Hepatocyte (in vitro differentiated cells): ENCODE measurements at regions not wholly inside any gene's neighbourhood (a gene's known extent, or its start where the extent isn't known, plus 50 kb on each side); places are given as distances from the start of the nearest gene placed in this dataset.

Experiments used
- EZH2 ChIP-seq: fragments of 200-600 bp; sonication (generic); IDR thresholded peaks from 2 replicates; pipeline ENCODE4 v1.6.1; 2016; ENCODE audit warnings: antibody characterized with exemption, mild to moderate bottlenecking, borderline replicate concordance
- EZH2phosphoT487 ChIP-seq: fragments of 200-600 bp; sonication (generic); IDR thresholded peaks from one replicate; pipeline ENCODE4 v1.6.1; 2018; ENCODE audit warnings: antibody characterized with exemption, mild to moderate bottlenecking, low read depth, moderate library complexity; ENCODE audit not compliant: unreplicated experiment, severe bottlenecking
- TF ChIP-seq, protein P1 (sequence below): fragments of 200-600 bp; sonication (generic); IDR thresholded peaks from 2 replicates; pipeline ENCODE4 v1.5.1; 2016; ENCODE audit warnings: antibody characterized with exemption, mild to moderate bottlenecking; ENCODE audit not compliant: poor library complexity

- TF ChIP-seq, protein P1, sequence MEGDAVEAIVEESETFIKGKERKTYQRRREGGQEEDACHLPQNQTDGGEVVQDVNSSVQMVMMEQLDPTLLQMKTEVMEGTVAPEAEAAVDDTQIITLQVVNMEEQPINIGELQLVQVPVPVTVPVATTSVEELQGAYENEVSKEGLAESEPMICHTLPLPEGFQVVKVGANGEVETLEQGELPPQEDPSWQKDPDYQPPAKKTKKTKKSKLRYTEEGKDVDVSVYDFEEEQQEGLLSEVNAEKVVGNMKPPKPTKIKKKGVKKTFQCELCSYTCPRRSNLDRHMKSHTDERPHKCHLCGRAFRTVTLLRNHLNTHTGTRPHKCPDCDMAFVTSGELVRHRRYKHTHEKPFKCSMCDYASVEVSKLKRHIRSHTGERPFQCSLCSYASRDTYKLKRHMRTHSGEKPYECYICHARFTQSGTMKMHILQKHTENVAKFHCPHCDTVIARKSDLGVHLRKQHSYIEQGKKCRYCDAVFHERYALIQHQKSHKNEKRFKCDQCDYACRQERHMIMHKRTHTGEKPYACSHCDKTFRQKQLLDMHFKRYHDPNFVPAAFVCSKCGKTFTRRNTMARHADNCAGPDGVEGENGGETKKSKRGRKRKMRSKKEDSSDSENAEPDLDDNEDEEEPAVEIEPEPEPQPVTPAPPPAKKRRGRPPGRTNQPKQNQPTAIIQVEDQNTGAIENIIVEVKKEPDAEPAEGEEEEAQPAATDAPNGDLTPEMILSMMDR = no peak
- no peak for TF ChIP-seq EZH2
- no peak for TF ChIP-seq EZH2phosphoT487
Observed at GRCh38 chr6:97702248-97702647, 419.2 kb upstream of the MMS22L start.
